ENCODE measurements at regions not wholly inside any gene's neighbourhood (a gene's known extent, or its start where the extent isn't known, plus 50 kb on each side); places are given as distances from the start of the nearest gene placed in this dataset.

DNA sequence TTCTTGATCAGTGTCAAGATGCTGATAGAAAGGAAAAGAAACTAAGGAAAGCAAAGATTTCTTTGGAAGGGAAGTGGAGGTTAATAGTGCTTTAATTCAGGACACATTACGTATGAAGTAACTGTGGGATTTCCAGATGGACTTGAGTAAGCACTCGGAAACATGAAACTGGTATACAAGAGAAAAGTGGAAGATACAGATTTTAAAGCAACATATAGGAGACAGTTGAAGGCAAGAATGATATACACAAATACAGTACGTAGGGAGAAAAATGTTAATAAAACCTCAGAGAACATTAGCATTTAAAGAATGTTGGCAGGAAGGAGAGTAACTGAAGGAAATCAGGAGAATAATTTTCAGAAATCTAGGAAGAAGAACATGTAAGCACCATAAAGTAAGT, 730.9 kb upstream of the ADGRL2 start:
- TF ChIP-seq EZH2 (optimal IDR thresholded peaks at IDR 0.05; ENCODE audit: low read depth, low read length) (no peak), EZH2phosphoT487 (IDR thresholded peaks at IDR 0.05; ENCODE audit: low read length) (no peak)
- TF ChIP-seq, protein P1, sequence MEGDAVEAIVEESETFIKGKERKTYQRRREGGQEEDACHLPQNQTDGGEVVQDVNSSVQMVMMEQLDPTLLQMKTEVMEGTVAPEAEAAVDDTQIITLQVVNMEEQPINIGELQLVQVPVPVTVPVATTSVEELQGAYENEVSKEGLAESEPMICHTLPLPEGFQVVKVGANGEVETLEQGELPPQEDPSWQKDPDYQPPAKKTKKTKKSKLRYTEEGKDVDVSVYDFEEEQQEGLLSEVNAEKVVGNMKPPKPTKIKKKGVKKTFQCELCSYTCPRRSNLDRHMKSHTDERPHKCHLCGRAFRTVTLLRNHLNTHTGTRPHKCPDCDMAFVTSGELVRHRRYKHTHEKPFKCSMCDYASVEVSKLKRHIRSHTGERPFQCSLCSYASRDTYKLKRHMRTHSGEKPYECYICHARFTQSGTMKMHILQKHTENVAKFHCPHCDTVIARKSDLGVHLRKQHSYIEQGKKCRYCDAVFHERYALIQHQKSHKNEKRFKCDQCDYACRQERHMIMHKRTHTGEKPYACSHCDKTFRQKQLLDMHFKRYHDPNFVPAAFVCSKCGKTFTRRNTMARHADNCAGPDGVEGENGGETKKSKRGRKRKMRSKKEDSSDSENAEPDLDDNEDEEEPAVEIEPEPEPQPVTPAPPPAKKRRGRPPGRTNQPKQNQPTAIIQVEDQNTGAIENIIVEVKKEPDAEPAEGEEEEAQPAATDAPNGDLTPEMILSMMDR (IDR thresholded peaks at IDR 0.05; ENCODE audit: low read length) = no peak

All from MM.1S (cell line).